Left lung (tissue), 4 donors: ENCODE measurements at regions not wholly inside any gene's neighbourhood (a gene's known extent, or its start where the extent isn't known, plus 50 kb on each side); places are given as distances from the start of the nearest gene placed in this dataset.
A peak's percentile ranks its signal among the peaks of the same experiment; 100 is the strongest.

Source experiments
- ATAC-seq: fragments of 200-7000 bp; cut with Tn5 transposase; one replicate; pipeline ENCODE4 v1.9.1; 2020; ENCODE audit warnings: moderate library complexity
- DNase-seq, 4 donors: peaks; one replicate each; pipeline ENCODE4 v3.0.0-alpha.2; 2013 to 2020
- H3K27ac ChIP-seq, 2 donors: fragments of 200-600 bp; sonication (generic) in 1 of 2; one replicate each; pipeline versions ENCODE4 v1.5.0 to v1.8.0; 2020 to 2021
- H3K27me3 ChIP-seq, 2 donors: fragments of 200-600 bp; sonication (generic) in 1 of 2; one replicate each; pipeline versions ENCODE4 v1.5.0 to v1.8.0; 2020 to 2021
- H3K36me3 ChIP-seq, 2 donors: fragments of 200-600 bp; sonication (generic) in 1 of 2; one replicate each; pipeline versions ENCODE4 v1.5.0 to v1.8.0; 2020 to 2021
- H3K4me1 ChIP-seq, 2 donors: fragments of 200-600 bp; one replicate each; pipeline ENCODE4 v1.8.0; 2021
- H3K4me3 ChIP-seq, 2 donors: fragments of 200-600 bp; sonication (generic) in 1 of 2; one replicate each; pipeline versions ENCODE4 v1.5.0 to v1.8.0; 2020 to 2021; ENCODE audit warnings: mild to moderate bottlenecking in 1 of 2
- H3K9me3 ChIP-seq, 2 donors: fragments of 200-600 bp; sonication (generic) in 1 of 2; one replicate each; pipeline versions ENCODE4 v1.5.0 to v1.8.0; 2020 to 2021
- CTCF ChIP-seq, 2 donors: fragments of 200-600 bp; sonication (generic) in 1 of 2; IDR thresholded peaks; one replicate each; pipeline versions ENCODE4 v1.5.0 to v1.8.0; 2021; ENCODE audit warnings: antibody characterized with exemption in 2 of 2
- intact Hi-C, 2 donors: fragments of 100-400 bp; cut with DNase I; formaldehyde crosslinking; loops; one replicate each; pipeline versions ENCODE4 v1.11.2 to v1.14.2; 2022
- donor health status: DM: no; HTN: yes; CAD: no.
- donor health status: DM: no; HTN: no; CAD: no.

GRCh38 chr1:168427051-168427450, 116.7 kb downstream of the XCL2 start:
- intact Hi-C loops = no loop called here
- Histone ChIP-seq H3K4me1 (peaks cover 0 to 4% of the 10 kb centered on the region in 2 donors), H3K27me3 (no peaks in the 10 kb centered on the region), H3K4me3 (no peak overlapping the region), H3K9me3 (no peaks in the 10 kb centered on the region), H3K36me3 (no peaks in the 10 kb centered on the region), H3K27ac (no peak overlapping the region)
- TF ChIP-seq CTCF (IDR thresholded peaks at IDR 0.05) = no peak
- DNase-seq = no peak
- no peak for ATAC-seq

- Histone ChIP-seq H3K9me3 (no peaks in the 10 kb centered on the region), H3K27me3 (no peaks in the 10 kb centered on the region), H3K36me3 (no peaks in the 10 kb centered on the region), H3K4me3 (no peak overlapping the region), H3K4me1 (peaks cover 0 to 4% of the 10 kb centered on the region in 2 donors), H3K27ac (no peak overlapping the region)
- intact Hi-C loops = no loop called here
- DNase-seq (peak in 2 of 4 donors; percentile 52 to 60), ATAC-seq (no peak)
- TF ChIP-seq CTCF (IDR thresholded peaks at IDR 0.05) = no peak
These were observed 119.5 kb downstream of the XCL2 start for GRCh38 chr1:168424281-168424680.

- Histone ChIP-seq H3K36me3 (no peaks in the 10 kb centered on the region), H3K4me1 (peaks cover 0 to 4% of the 10 kb centered on the region in 2 donors), H3K4me3 (no peak overlapping the region), H3K27me3 (no peaks in the 10 kb centered on the region), H3K27ac (no peak overlapping the region), H3K9me3 (no peaks in the 10 kb centered on the region)
- no peak for TF ChIP-seq CTCF (IDR thresholded peaks at IDR 0.05)
- intact Hi-C loops = no loop called here
- ATAC-seq (no peak), DNase-seq (no peak)
These were observed 121.5 kb downstream of the XCL2 start for GRCh38 chr1:168422203-168422847.

- H3K36me3 ChIP-seq = no peaks in the 10 kb centered on the region
- no peak for TF ChIP-seq CTCF (IDR thresholded peaks at IDR 0.05)
- intact Hi-C loops = no loop called here
- no peaks in the 10 kb centered on the region for H3K4me1 ChIP-seq
- DNase-seq = no peak
- no peak overlapping the region for H3K27ac ChIP-seq
- no peak overlapping the region for H3K4me3 ChIP-seq
- H3K9me3 ChIP-seq = no peaks in the 10 kb centered on the region
- no peaks in the 10 kb centered on the region for H3K27me3 ChIP-seq
- ATAC-seq = no peak
These were observed 122.3 kb downstream of the XCL2 start for GRCh38 chr1:168421399-168422004.

- ATAC-seq (no peak), DNase-seq (no peak)
- intact Hi-C loops = no loop called here
- Histone ChIP-seq H3K27ac (no peak overlapping the region), H3K4me3 (no peak overlapping the region), H3K27me3 (no peaks in the 10 kb centered on the region), H3K4me1 (no peaks in the 10 kb centered on the region), H3K36me3 (no peaks in the 10 kb centered on the region), H3K9me3 (no peaks in the 10 kb centered on the region)
- TF ChIP-seq CTCF (IDR thresholded peaks at IDR 0.05) = no peak
These were observed 123.6 kb downstream of the XCL2 start for GRCh38 chr1:168420177-168420576.
